Heart right ventricle (tissue), 16 donors: ENCODE measurements at regions not wholly inside any gene's neighbourhood (a gene's known extent, or its start where the extent isn't known, plus 50 kb on each side); places are given as distances from the start of the nearest gene placed in this dataset.
A peak's percentile ranks its signal among the peaks of the same experiment; 100 is the strongest.

ENCODE experiments used
- ATAC-seq, 8 donors: fragments of 200-7000 bp; cut with Tn5 transposase; one replicate each; pipeline ENCODE4 v1.9.1; 2020; ENCODE audit warnings: mild to moderate bottlenecking in 8 of 8, moderate library complexity in 8 of 8, moderate number of reproducible peaks in 1 of 8
- DNase-seq, 2 donors: peaks; one replicate each; pipeline ENCODE4 v3.0.0-alpha.2; 2020
- H3K27ac ChIP-seq, 10 donors: fragments of 200-600 bp; sonication (generic) in 2 of 10; one replicate each; pipeline versions ENCODE4 v1.5.0 to v1.8.0; 2020 to 2022; ENCODE audit warnings: mild to moderate bottlenecking in 3 of 10
- H3K27me3 ChIP-seq, 7 donors: fragments of 200-600 bp; one replicate each; pipeline ENCODE4 v1.8.0; 2021 to 2022; ENCODE audit warnings: mild to moderate bottlenecking in 2 of 7
- H3K36me3 ChIP-seq, 9 donors: fragments of 200-600 bp; sonication (generic) in 1 of 9; one replicate each; pipeline versions ENCODE4 v1.5.0 to v1.8.0; 2020 to 2022; ENCODE audit warnings: mild to moderate bottlenecking in 2 of 9
- H3K4me1 ChIP-seq, 9 donors: fragments of 200-600 bp; sonication (generic) in 1 of 9; one replicate each; pipeline versions ENCODE4 v1.5.0 to v1.8.0; 2020 to 2022; ENCODE audit warnings: mild to moderate bottlenecking in 4 of 9
- H3K4me3 ChIP-seq, 10 donors: fragments of 200-600 bp; sonication (generic) in 2 of 10; one replicate each; pipeline versions ENCODE4 v1.5.0 to v1.8.0; 2020 to 2022; ENCODE audit warnings: mild to moderate bottlenecking in 7 of 10, moderate library complexity in 2 of 10
- H3K9me3 ChIP-seq, 11 donors: fragments of 200-600 bp in 10 of 11; sonication (generic) in 2 of 11; one replicate each; pipeline versions ENCODE4 v1.5.0 to v1.8.0; 2013 to 2022; ENCODE audit warnings: mild to moderate bottlenecking in 2 of 11, control low read depth in 1 of 11, moderate library complexity in 1 of 11
- WGBS, 2 donors: extraction: QIAGEN DNeasy Blood & Tissue Kit; methylation state at CpG; one replicate each; pipeline ENCODE4 v1.1.7; 2013; ENCODE audit warnings: inconsistent platforms in 1 of 2; 5-methylcytosine and 5-hydroxymethylcytosine counted together
- intact Hi-C, 10 donors: fragments of 100-400 bp; cut with DNase I; formaldehyde crosslinking; loops; one replicate each; pipeline versions ENCODE4 v1.11.1 to v1.14.2; 2022
- TF ChIP-seq, protein P1 (sequence below), 9 donors: fragments of 200-600 bp; sonication (generic) in 2 of 9; IDR thresholded peaks; one replicate each; pipeline versions ENCODE4 v1.5.0 to v1.8.0; 2021 to 2022; ENCODE audit warnings: antibody characterized with exemption in 9 of 9, mild to moderate bottlenecking in 5 of 9, moderate library complexity in 1 of 9
- donor health status: Arrhythmogenic right ventricular cardiomyopathy.
- donor health status: ischemic (EF 13 %, LVEDD 7.1; RV severe dilation, severe dysfunction).
- donor health status: healthy with polysubstance abuse.
- donor health status: DM: no; HTN: yes; CAD: no.
- donor health status: DM: no; HTN: no; CAD: no.
- donor health status: ischemic (EF 25% LVEDD 6.9; RV normal size, moderate dysfunction).
- donor health status: ischemic (EF 25% LVEDD 5.7; RV mildly dilated, moderate dysfunction).
- donor health status: healthy.
- donor health status: DM: yes; HTN: yes; CAD: no.
- donor health status: Ischemic cardiomyopathy.
- donor health status: ischemic (EF 35%, LVEDD 5.7; RV mildly dilated, moderate dysfunction).
- donor health status: nonischemic (EF 11% LVEDD 7.7; RV severe dilation, severe dysfunction).
- donor health status: DM: yes; HTN: yes; CAD: no.
- donor health status: PGD.
- donor health status: ischemic (EF 29% LVEDD 5.4; RV normal size, mild dysfunction).
- donor health status: nonischemic (EF 23%, LVEDD 6.1; RV moderate dilation, normal function).

- H3K9me3 ChIP-seq = no peaks in the 10 kb centered on the region
- H3K27me3 ChIP-seq = peaks cover 0 to 62% (median 37%) of the 10 kb centered on the region in 7 donors
- ATAC-seq = no peak
- no peak overlapping the region for H3K4me3 ChIP-seq
- intact Hi-C loops = loop anchor here in 2 of 10 donors (10.0 kb wide), 2 partner anchors 590 to 600 kb away; partner anchors contain the start of gene SSTR2 (in 1 of the 2)
- no peaks in the 10 kb centered on the region for H3K4me1 ChIP-seq
- 83 to 84% methylated on average over 12 of the region's 12 CpGs for WGBS, 2 donors
- H3K36me3 ChIP-seq = no peaks in the 10 kb centered on the region
- DNase-seq = no peak
- H3K27ac ChIP-seq = no peak overlapping the region
- TF ChIP-seq, protein P1, sequence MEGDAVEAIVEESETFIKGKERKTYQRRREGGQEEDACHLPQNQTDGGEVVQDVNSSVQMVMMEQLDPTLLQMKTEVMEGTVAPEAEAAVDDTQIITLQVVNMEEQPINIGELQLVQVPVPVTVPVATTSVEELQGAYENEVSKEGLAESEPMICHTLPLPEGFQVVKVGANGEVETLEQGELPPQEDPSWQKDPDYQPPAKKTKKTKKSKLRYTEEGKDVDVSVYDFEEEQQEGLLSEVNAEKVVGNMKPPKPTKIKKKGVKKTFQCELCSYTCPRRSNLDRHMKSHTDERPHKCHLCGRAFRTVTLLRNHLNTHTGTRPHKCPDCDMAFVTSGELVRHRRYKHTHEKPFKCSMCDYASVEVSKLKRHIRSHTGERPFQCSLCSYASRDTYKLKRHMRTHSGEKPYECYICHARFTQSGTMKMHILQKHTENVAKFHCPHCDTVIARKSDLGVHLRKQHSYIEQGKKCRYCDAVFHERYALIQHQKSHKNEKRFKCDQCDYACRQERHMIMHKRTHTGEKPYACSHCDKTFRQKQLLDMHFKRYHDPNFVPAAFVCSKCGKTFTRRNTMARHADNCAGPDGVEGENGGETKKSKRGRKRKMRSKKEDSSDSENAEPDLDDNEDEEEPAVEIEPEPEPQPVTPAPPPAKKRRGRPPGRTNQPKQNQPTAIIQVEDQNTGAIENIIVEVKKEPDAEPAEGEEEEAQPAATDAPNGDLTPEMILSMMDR (IDR thresholded peaks at IDR 0.05) = no peak
Measured at GRCh38 chr17:72574675-72575510, 454.1 kb downstream of the SOX9 start.

DNA sequence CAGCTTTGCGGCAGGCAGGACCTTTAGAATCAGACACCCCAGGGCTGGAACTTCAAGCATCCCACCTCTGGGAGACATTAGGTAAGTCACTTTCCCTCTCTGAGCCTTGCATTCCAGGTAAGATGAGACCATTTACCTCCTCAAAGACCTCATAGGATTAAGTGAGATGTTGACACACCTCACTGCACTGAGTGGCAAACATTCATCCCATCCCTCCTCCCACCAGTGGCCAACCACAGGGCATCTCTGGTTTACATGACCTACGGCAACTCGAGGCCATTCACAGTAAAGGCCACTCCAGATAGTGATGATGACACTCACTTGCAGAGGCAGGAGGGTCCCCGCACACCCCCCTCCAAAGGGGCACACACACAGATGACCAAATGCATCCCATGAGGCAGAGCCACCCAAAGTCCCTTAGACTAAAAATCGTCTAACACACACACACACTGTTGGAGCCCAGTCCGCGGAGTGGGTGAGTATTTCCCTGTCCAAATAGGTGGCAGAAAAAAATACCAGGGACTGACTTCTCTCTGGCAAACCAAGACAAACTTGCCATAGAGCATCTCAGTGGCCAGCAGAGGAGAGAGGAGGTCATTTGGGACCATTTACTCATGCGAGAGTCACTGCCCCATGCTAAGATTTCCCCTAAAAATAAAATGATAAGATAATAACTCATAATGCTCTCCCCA lies 454.9 kb downstream of the SOX9 start:
- Histone ChIP-seq H3K27ac (no peak overlapping the region), H3K9me3 (no peaks in the 10 kb centered on the region), H3K4me1 (no peaks in the 10 kb centered on the region), H3K27me3 (peaks cover 0 to 59% (median 36%) of the 10 kb centered on the region in 7 donors), H3K4me3 (no peak overlapping the region), H3K36me3 (no peaks in the 10 kb centered on the region)
- intact Hi-C loops = loop anchor here in 2 of 10 donors (10.0 kb wide), 2 partner anchors 589 to 599 kb away; partner anchors contain the start of gene SSTR2 (in 1 of the 2)
- WGBS, 2 donors = 50 to 61% methylated on average over 8 of the region's 8 CpGs
- no peak for DNase-seq
- ATAC-seq = no peak
- TF ChIP-seq, protein P1 (IDR thresholded peaks at IDR 0.05) = no peak

DNA sequence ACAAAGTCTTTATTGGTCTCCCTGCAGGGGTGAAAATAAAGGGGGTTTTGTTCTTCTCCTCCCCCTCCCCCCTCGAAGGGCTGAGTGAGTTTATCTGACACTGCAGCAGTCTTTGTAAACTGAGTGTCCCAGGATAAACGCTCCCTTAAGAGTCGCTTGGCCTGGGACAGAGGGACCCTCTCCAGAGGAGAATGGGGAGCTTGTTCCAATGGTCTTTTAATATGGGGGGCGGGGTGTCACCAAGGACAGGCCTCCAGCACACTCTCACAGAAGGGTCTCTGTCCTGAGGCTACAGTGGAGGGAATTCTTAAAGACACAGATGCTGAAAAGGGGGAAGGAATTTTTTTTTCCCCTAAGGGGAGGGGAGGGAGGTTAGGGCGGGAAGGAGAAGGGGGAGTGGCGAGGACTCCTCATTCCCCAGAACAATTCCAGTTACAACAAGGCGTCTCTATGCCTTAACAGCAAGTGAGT lies 455.5 kb downstream of the SOX9 start:
- Histone ChIP-seq H3K4me1 (no peaks in the 10 kb centered on the region), H3K9me3 (no peaks in the 10 kb centered on the region), H3K36me3 (no peaks in the 10 kb centered on the region), H3K4me3 (no peak overlapping the region), H3K27ac (no peak overlapping the region), H3K27me3 (peaks cover 0 to 60% (median 32%) of the 10 kb centered on the region in 7 donors)
- 27 to 32% methylated on average over 7 of the region's 7 CpGs for WGBS, 2 donors
- TF ChIP-seq, protein P1 (IDR thresholded peaks at IDR 0.05) = no peak
- intact Hi-C loops = loop anchor here in 2 of 10 donors (10.0 kb wide), 2 partner anchors 588 to 598 kb away; partner anchors contain the start of gene SSTR2 (in 1 of the 2)
- DNase-seq (no peak), ATAC-seq (peak in 1 of 8 donors; percentile 16)

DNA sequence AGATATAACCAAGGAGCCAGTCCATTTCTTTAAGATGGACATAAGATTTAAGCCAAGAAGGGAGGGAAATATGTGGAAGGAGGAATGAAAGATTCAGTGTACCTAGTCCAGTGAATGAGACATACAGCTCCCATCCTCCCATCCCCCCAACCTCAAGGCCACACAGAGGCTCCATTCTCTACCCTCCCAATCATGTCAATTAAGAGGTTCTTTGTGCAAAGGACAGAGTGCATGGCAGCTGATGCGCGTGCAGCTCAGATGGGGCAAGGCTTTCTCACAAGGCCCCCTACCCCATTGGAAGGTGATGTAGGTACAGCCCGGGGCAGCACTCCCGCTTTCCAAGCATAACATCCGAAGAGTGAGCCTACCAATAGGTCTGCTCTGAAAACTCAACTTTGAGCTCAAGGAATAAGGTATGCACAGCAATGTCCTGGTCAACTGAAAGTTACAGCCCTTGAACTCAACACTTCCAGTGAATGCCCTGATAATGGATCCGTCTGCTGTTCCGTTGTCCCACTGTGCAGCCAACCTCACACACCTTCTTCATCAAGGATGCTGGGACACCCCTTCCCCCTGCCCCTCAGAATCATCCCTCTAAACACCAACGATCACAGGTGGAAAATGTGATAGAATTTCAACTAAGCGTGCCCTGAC lies 458.1 kb downstream of the SOX9 start:
- Histone ChIP-seq H3K27ac (no peak overlapping the region), H3K4me3 (no peak overlapping the region), H3K36me3 (no peaks in the 10 kb centered on the region), H3K4me1 (no peaks in the 10 kb centered on the region), H3K27me3 (peaks cover 0 to 48% (median 24%) of the 10 kb centered on the region in 7 donors), H3K9me3 (no peaks in the 10 kb centered on the region)
- ATAC-seq (no peak), DNase-seq (no peak)
- TF ChIP-seq, protein P1 (IDR thresholded peaks at IDR 0.05) = no peak
- WGBS, 2 donors = 85 to 88% methylated on average over 9 of the region's 9 CpGs
- intact Hi-C loops = loop anchor here in 2 of 10 donors (10.0 kb wide), 2 partner anchors 586 to 596 kb away; partner anchors contain the start of gene SSTR2 (in 1 of the 2)
